ENCODE measurements at regions not wholly inside any gene's neighbourhood (a gene's known extent, or its start where the extent isn't known, plus 50 kb on each side); places are given as distances from the start of the nearest gene placed in this dataset.

- no peak for TF ChIP-seq MXD4 (CRISPR knock-in tag; IDR thresholded peaks at IDR 0.05; ENCODE audit: borderline replicate concordance)
- TF ChIP-seq, protein P1, sequence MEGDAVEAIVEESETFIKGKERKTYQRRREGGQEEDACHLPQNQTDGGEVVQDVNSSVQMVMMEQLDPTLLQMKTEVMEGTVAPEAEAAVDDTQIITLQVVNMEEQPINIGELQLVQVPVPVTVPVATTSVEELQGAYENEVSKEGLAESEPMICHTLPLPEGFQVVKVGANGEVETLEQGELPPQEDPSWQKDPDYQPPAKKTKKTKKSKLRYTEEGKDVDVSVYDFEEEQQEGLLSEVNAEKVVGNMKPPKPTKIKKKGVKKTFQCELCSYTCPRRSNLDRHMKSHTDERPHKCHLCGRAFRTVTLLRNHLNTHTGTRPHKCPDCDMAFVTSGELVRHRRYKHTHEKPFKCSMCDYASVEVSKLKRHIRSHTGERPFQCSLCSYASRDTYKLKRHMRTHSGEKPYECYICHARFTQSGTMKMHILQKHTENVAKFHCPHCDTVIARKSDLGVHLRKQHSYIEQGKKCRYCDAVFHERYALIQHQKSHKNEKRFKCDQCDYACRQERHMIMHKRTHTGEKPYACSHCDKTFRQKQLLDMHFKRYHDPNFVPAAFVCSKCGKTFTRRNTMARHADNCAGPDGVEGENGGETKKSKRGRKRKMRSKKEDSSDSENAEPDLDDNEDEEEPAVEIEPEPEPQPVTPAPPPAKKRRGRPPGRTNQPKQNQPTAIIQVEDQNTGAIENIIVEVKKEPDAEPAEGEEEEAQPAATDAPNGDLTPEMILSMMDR (IDR thresholded peaks at IDR 0.05): no peak
- no peak for TF ChIP-seq ZNF416 (CRISPR knock-in tag; IDR thresholded peaks at IDR 0.05)
- no peak for TF ChIP-seq ATF3 (CRISPR knock-in tag; conservative IDR thresholded peaks at IDR 0.05)
- TF ChIP-seq TP53 (CRISPR knock-in tag; IDR thresholded peaks at IDR 0.05): no peak
- TF ChIP-seq ZNF671 (CRISPR knock-in tag; IDR thresholded peaks at IDR 0.05): no peak
Measured at GRCh38 chr12:64983771-64984278, 137.3 kb downstream of the WIF1 start.
